GM19324 (cell line): ENCODE measurements at regions not wholly inside any gene's neighbourhood (a gene's known extent, or its start where the extent isn't known, plus 50 kb on each side); places are given as distances from the start of the nearest gene placed in this dataset.
"Not testable (repeated sequence)": the region's sequence is repeated elsewhere in the genome, so short reads cannot be mapped to it uniquely, and the experiment has no call there.

Experiments
- ATAC-seq: cut with Tn5 transposase; IDR thresholded peaks from one replicate; pipeline ENCODE4 v1.9.1; 2021; ENCODE audit warnings: mild to moderate bottlenecking, moderate library complexity; ENCODE audit not compliant: unreplicated experiment, low FRiP score

DNA sequence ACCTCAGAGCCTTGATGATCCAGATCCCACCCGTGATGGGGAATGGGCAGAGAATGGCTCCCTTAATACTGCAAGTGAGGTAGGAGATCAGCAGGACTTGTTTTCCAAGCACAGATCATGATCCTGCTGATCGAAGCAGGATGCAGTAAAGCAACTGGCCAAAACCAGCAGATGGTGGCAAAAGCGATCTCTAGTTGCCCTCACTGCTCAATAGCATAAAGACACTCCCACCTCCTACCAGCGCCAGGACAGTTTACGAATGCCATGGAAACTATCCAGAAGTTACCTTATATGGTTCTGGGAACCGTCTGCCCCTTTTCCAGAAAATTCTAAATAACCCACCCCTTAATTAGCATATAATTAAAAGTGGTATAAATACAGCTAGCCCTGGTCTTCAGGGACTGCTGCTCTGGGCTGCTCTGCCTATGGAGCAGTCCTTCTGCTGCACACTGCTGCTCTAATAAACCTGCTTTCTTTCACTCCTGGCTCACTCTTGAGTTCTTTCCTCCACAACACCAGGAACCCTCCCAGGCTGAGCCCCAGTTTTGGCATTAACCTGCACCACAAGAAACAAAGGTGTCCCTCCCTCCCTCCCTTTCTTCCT lies 415.8 kb downstream of the PREX1 start:
- ATAC-seq: no peak

DNA sequence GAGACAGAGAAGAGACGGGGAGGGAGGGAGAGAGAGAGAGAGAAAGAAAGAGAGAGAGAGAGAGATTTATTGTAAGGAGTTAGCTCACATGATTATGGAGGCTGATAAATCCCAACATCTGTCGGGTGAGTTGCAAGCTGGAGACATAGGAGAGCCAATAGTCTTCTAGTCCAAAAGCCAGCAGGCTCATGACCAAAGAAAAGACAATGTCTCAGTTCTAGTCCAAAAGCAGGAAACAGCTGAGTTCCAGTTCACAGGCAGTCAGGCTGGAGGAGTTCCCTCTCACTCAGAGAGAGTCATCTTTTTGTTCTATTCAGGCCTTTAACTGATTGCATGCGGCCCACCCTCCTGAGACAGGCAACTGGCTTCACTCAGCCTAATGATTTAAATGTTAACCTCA lies 416.6 kb downstream of the PREX1 start:
- no peak for ATAC-seq

DNA sequence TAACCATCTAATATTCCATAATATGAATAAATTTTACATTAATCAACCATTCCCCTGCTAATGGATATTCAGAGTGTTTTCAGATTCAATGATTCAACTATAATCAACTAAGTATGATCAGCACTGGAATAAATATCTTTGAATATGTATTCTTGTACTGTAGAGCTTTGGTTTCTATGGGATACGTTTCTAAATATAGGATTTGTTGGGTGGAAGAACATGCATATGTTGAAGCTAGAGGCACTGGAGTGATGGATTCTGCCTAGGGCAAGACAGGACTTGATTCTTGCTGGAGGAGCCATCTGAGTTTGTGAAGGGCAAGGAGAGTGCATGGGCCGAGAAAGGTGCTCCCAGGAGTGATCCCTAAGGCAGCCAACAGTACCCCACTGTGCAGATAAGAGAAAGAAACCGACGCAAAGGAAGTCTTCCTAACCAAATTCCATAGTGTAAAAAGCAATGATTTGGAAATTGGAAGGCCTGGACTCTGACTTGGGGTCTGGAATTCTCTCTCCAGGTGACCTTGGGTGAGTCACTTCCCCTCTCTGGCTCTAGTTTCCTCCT lies 418.7 kb downstream of the PREX1 start:
- no peak for ATAC-seq

DNA sequence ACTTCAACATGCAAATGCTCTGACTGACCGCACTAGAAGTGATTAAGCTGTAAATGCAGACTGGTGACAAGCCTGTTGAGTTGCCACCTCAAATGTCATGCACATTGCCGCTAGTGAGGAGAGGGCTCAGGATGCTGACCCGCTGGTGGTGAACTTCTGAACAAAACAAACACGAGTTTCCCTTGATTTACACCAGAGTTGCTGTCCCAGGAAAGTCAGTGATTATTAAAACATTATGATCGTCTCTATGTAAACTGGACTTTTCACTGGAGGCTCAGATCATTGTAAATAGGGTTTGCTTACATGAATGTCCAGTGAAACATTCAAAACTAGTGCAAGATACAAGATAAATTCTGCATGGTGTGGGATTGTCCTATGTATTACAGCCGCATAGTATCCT lies 420.1 kb downstream of the PREX1 start:
- ATAC-seq: no peak

DNA sequence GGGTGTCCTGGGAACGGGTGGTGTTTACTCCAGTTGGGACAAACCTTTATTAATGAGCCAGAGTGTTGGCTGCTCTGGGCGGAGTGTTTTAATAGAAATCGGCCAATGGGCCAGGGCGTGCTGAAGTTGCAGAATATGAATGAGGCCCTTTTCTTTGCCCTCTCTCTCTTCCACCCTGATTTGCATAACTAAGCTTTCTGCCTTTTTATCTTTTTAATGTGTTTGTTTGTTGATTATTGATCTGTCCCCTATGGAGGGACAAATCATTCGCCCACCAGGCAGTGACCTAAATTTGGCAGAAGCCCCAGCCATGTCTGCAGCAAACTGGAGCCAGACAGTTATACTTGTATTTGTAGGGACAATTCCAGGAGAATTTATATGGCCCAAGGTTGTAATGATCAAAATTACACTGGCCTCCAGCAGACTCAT lies 420.9 kb downstream of the PREX1 start:
- ATAC-seq: no peak

DNA sequence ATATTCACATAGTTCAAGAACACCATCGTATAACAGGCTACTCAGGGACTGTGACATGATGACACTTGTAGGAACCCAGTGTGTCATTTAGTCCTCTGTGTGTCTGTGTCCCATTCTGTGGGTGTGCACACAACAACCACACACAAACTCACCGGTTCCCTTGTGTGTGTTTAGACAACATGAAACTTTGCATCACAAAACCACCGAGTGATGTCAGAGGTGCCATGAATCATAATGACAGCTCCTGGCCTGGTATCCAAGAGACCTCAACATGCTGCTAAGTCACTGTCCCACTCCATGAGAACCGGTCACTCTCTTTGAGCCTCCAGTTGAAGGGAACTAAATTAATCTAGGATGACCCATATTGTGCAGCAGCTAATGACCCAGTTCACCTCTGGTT lies 421.3 kb downstream of the PREX1 start:
- ATAC-seq: no peak

DNA sequence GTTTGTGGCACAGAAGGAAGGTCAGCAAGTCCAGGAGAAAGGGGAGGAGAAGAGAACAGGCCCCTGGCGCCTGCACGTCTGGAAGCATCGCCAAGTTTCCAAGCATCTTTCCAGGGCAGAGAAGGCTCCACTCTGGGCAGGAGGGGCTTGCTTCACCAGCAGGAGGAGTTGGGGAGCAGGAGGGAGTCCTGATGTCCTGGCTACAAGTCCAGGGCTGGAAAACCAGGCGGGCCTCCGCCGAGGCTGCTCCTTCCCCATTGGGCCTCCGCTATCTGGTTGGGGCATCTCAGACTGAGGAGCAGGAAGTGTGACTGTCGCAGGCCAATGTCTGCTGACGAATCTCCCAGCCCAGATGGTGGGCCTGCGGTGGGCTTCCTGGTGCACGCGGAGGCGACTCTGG lies 421.9 kb downstream of the PREX1 start:
- no peak for ATAC-seq

DNA sequence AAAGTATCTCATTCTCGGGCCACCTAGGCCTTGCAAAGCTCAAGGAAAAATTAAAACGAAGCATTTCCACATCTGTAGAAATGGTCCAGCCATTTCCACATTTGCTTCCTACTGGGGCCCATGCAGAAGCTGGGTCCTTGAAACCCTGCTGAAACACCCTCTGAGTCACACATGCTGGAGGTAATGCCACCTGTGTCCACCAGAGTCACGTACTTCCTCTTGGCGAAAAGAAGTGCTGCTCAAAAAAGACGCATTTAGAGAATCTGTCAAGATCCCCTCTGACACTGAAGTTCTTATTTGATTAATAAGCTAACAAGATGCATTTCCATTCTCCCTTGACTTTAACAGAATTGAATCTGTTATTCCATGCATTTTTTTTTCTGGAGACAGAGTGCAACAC lies 423.2 kb downstream of the PREX1 start:
- ATAC-seq: no peak

DNA sequence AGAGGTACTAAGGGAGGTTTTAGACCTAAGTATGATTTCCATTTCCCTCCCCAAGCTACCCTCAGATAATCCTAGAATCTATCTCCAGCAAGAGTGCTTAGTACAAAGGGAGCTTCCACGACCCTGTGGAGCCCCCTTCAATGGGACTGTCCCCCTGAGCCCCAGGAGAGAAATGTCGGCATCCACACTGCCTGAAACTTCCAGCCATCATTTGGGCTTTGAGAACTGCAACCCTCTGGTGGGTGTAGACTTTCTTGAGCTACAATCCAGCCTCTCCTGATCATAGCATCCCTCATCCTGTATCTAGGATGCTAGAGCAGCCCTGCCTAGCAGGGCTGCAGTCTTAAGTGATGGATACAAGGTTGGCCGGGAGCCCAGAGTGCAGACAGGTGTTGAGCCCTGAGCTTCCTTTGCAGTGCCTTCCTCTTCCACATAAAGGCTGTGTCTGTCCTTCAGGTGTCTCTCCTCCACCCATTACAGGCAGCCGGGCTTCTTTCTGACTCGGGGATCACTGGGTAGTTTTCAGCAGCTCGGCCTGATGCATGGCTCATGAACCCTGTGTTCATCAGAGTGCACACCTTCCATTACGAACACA lies 424.5 kb downstream of the PREX1 start:
- ATAC-seq: no peak

DNA sequence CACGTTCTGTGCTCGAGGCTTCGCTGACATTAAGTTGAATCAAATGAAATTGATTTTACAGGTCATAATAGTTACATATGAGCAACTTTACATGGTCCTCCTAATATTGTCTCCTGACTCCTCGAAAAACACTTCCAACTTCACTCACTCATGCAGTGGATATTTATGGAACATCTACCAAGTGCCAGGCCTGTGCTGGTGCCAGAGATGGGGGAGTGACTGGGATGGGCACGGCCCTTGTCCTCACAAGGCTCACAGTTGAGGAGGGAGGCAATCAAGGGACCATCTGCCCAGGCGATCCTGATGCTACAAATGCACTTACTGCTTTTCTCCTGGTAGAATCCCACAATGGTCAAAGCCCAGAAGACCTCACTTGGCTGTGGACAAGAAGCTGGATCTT lies 426.4 kb downstream of the PREX1 start:
- ATAC-seq: no peak

DNA sequence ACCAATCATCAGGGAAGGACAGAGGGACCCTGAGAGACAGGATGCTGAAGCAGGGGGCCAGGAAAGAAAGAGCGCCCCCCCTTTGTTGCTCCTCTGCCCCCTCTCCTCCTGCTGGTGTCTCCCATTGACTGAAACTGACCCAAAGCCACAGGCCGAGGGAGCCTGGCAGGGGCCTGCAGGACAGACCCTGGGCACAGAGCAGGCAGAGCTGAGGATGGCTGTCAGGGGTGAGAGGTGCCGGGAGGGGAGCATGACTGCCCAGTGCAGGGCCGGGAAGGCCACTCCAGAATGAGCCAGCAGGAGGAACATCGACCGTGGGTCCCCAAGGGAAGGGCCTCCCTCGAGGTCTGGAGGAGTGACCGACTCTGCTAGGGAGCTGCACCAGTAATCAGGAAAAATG lies 427.8 kb downstream of the PREX1 start:
- ATAC-seq: no peak

DNA sequence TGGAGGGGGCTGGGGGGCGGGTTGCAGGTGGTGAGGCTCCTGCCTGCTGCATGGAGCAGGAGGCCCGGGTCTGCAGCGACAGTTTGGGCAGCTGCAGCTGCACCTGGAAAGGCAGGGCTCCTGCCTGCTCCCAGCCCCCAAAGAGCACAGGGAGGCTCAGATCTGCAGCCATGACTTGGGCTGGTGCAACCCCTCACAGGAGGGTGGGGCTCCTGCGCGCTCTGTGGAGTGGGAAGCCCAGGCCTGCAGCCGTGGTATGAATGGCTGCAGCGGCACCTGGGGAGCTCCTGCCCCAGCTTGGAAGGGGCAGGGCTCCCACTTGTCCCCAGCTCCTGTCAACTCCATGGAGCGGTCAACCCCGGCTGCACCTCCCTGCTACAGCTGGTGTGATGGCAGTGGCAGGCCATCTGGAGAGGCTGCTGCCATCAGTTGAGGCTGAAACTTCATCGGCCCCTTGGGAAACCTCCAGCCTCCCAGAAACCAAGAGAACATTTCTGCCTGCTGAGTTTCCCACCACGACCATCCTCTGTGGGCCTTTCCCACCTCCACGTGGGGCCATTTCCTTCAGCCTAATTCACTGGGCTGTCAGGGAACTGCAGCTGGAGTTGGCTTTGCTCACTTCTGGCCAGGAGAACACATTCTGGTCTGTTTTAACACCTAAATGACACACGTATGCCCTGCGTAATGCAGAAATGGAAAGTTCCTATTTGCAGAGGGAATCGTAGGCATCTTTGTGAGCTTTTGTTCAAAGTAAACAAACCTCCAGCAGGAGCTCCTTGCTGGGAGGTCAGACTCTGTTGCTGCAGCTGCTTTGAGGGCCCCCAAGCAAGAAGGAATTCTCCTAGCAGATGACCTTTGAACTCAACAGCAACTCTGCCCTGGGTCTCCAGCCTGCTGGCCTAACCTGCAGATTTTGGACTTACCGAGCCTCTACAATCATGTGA lies 429.0 kb downstream of the PREX1 start:
- ATAC-seq: no peak

DNA sequence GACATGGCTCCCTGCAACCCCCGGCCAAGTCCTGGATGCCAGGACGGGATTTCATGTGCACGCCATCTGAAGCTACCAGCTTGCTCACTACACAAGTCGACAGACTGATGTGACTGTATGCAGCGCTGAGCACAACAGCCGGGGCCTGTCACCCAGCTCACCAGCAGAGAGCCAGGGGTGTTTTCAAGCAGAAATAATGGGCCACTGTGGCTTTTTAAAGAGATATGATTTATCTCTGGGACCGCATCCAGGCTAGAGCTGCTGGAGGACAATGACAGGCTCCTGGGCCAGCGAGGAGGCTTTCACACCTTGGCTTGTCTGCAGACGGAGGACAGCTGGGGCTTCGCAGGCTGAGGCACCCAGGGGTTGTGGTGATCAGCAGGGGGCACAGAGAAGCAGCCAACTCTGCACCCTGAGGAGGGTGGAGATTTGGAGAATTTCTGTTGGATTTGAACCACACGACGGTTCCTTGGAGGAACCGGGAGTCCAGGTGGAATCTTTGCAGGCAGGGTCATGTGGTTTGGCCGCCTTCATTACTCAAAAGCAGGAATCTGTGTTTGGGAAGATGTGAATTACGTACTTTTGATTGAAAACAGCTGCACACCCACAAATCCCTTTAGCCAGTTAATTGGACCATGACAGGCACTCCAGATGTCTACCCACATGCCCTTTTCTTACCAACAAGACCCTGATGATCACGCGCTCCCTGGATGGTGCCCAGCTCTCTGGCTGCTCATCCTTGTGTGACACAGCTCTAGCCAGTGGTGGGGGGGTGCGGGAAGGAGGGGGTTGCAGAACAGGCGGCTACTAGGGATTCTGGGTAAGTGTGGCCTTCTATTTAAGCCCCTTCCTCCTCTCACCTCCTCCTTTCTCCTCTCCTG lies 430.6 kb downstream of the PREX1 start:
- not testable (repeated sequence) for ATAC-seq

DNA sequence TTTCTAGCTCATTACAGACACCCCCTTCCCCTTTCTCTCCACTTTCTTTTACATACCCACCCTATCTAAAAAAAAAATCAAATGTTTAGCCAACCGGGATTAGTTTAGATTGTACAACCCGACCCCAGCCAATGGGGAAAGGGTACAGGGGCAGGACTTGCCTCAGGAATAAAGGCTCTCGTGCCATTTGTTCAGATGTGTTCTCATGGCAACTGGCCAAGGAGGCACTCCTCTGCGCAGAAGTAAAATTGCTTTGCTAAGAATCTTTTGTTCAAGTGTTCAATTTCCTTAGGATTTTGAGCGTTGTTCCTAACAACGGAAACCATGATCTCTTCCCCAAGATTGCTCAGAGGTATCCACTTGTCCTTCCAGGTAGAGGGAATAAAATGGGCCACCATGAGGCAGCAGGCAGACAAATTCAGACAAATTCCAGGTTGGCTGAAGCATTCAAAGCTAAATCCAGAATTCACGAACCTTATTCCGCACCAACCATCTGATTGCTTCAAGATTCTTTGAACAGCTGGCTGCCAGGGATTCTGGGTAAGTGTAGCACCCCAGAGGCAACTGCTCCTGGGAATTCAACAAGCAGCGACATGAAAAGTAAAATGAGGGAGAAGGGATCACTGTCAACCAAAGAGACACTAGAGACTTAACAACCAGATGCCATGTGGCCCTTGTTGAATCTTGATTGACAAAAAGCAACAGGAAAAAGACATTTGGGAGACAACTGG lies 431.8 kb downstream of the PREX1 start:
- ATAC-seq: no peak

DNA sequence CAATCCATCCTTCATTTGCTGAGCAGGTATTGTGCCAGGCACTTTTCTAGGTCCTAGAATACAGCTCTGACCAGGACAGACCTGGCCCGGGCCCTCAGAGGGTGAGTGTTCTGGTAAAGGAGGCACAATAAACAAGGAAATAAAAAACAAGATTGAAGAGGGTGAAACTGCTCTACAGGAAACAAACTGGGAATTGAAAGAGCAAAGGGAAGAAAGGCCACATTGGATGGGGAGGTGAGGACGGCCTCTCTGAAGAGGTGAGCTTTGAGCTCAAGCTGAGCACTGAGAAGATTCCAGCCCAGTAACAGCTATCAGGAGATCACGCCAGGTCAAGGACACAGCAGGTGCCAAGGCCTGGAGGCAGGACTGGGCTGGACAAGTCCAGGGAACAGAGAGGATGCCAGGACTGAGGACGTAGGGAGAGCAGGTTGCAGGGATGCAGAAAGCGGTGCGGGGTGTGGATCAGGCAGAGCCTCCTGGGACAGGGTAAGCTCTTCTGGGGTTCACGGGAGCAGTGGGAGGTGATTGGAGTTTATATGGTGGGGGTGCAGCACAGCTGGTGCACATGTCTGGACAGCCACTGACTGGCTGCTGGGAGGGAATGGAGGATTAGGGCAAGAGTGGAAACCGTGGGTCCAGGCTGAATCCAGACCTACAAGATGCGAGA lies 433.3 kb downstream of the PREX1 start:
- no peak for ATAC-seq

DNA sequence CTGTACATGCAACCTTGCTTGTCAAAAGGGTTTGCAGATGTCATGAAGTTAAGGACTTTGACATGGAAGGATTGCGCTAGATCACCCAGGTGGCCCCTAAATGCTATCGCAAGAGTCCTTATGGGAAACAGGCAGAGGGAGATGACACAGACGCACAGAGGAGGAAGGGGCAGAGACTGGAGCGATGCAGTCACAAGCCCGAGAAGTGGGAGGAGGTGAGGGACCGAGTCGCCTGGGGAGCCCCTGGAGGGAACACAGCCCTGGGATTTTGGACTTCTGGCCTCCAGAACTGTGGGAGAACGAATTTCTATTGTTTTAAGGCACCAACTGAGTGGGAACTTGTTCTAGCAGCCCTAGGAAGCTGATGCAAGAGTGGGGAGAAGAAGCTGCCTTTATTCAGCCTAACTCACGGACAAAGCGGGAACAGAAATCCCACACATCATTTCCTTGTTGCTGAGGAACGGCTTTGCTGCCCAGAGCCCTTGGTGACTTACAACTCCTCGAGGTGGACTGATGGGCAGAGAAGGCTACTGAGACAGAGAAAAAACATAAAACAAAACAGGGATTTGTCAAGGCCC lies 434.0 kb downstream of the PREX1 start:
- ATAC-seq: no peak

DNA sequence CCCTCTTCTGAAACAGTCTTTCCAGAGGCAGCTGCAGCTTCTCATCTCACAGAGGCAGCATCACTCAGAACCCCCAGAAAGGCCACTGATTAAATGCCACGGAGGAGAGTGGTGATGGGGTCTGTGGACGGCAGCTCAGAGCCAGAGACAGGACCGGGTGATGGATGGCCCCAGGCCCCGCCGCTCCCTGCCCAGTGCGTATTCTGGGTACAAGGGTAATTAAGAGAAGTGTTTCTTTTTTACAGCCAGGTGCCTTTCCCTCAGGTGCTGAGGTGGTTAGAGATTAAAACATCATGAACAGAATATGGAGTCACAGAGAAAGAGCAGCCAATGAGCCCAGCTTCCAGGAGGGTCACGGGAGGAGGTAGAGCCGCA lies 434.5 kb downstream of the PREX1 start:
- ATAC-seq: no peak

DNA sequence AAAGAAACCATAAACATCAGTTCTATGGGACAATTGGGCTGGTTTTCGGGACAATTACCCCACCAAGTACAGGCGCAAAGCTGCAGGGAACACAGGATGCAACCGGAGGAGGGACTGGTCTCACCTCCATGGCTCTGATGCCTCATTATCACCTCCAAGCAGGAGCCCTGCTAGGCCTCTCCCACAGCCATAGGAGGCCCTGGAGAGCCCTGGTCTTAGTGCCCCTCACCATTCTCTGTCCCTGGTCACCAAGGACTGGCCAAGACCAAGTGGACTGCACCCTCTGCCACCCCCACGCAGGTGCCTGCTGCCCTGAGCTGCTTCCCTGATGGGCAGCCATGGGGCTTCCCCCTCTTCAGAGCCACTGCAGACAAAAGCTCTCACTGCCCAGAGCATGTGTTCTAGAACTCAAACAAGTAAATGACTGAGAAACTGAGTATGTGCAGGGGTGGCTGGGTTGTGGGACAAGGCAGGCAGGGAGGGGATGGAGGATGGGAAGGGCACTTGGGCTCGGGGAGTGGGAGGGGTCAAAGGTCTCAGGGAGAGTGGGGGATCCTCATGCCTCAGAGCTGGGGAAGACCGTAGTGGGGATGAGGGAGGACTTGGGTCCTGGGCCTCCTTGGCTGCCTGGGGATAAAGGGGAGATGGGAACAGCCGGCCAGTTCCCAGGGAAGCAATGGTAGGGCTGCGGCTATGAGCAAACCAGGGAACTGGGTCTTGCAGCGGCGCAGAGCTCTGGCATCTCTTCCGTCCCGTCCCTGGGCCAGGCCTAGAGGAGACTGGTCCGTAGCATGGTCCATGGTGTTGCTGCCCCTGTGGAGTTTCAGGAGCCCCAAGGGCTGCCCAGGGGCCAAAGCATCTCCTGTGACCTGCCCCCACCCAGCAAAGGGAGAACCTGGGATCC lies 435.1 kb downstream of the PREX1 start:
- ATAC-seq: no peak
